Ascending aorta (tissue), 2 donors: ENCODE measurements at regions not wholly inside any gene's neighbourhood (a gene's known extent, or its start where the extent isn't known, plus 50 kb on each side); places are given as distances from the start of the nearest gene placed in this dataset.

Experiments
- DNase-seq, 2 donors: peaks; one replicate each; pipeline ENCODE4 v3.0.0-alpha.2; 2019; ENCODE audit warnings: low spot score in 2 of 2
- H3K27ac ChIP-seq, 2 donors: fragments of 200-600 bp; sonication (generic); one replicate each; pipeline ENCODE4 v1.5.1; 2016 to 2017; ENCODE audit warnings: mild to moderate bottlenecking in 1 of 2
- H3K27me3 ChIP-seq: fragments of 200-600 bp; sonication (generic); one replicate; pipeline ENCODE4 v1.5.1; 2017
- H3K36me3 ChIP-seq, 2 donors: fragments of 200-600 bp; sonication (generic); one replicate each; pipeline ENCODE4 v1.5.1; 2016
- H3K4me1 ChIP-seq, 2 donors: fragments of 200-600 bp; sonication (generic); one replicate each; pipeline ENCODE4 v1.5.1; 2016 to 2017; ENCODE audit warnings: mild to moderate bottlenecking in 1 of 2
- H3K4me3 ChIP-seq, 2 donors: fragments of 200-600 bp; sonication (generic); one replicate each; pipeline ENCODE4 v1.5.1; 2016 to 2017; ENCODE audit warnings: mild to moderate bottlenecking in 1 of 2
- H3K9me3 ChIP-seq, 2 donors: fragments of 200-600 bp; sonication (generic); one replicate each; pipeline ENCODE4 v1.5.1; 2016
- CTCF ChIP-seq, 3 experiments: fragments of 200-600 bp in 2 of 3; fragments of 450-650 bp in 1 of 3; sonication (generic) in 2 of 3; IDR thresholded peaks; one replicate each; pipeline ENCODE4 v1.5.1; 2016 to 2019; ENCODE audit warnings: antibody characterized with exemption in 3 of 3, mild to moderate bottlenecking in 1 of 3, moderate library complexity in 1 of 3
- intact Hi-C: fragments of 100-400 bp; cut with DNase I; formaldehyde crosslinking; loops from one replicate; pipeline ENCODE4 v1.15.1; 2023

GRCh38 chr18:24674605-24675004, 214.2 kb downstream of the HRH4 start:
- no peaks in the 10 kb centered on the region for H3K36me3 ChIP-seq
- no peak for TF ChIP-seq CTCF (IDR thresholded peaks at IDR 0.05)
- H3K27me3 ChIP-seq = no peaks in the 10 kb centered on the region
- no peak overlapping the region for H3K4me3 ChIP-seq
- H3K9me3 ChIP-seq = no peaks in the 10 kb centered on the region
- H3K27ac ChIP-seq = no peak overlapping the region
- intact Hi-C loops = no loop called here
- DNase-seq = no peak
- no peaks in the 10 kb centered on the region for H3K4me1 ChIP-seq

GRCh38 chr18:24677011-24677410, 216.6 kb downstream of the HRH4 start:
- Histone ChIP-seq H3K27me3 (no peaks in the 10 kb centered on the region), H3K4me1 (no peaks in the 10 kb centered on the region)
- intact Hi-C loops = no loop called here

GRCh38 chr18:24678107-24678506, 217.7 kb downstream of the HRH4 start:
- Histone ChIP-seq H3K27ac (no peak overlapping the region), H3K9me3 (peaks cover 0 to 3% of the 10 kb centered on the region in 2 donors), H3K36me3 (no peaks in the 10 kb centered on the region), H3K4me1 (no peaks in the 10 kb centered on the region), H3K4me3 (no peak overlapping the region), H3K27me3 (no peaks in the 10 kb centered on the region)
- no peak for TF ChIP-seq CTCF (IDR thresholded peaks at IDR 0.05)
- intact Hi-C loops = no loop called here
- DNase-seq = no peak

More at GRCh38 chr18:24677011-24677410, 216.6 kb downstream of the HRH4 start:
- no peaks in the 10 kb centered on the region for H3K36me3 ChIP-seq
- TF ChIP-seq CTCF (IDR thresholded peaks at IDR 0.05) = no peak
- peaks cover 0 to 3% of the 10 kb centered on the region in 2 donors for H3K9me3 ChIP-seq
- DNase-seq = no peak
- no peak overlapping the region for H3K27ac ChIP-seq
- H3K4me3 ChIP-seq = no peak overlapping the region

GRCh38 chr18:24678626-24679025, 218.2 kb downstream of the HRH4 start:
- H3K4me3 ChIP-seq = no peak overlapping the region
- H3K9me3 ChIP-seq = peaks cover 0 to 3% of the 10 kb centered on the region in 2 donors
- H3K27me3 ChIP-seq = no peaks in the 10 kb centered on the region
- no peaks in the 10 kb centered on the region for H3K4me1 ChIP-seq
- no peak overlapping the region for H3K27ac ChIP-seq
- intact Hi-C loops = no loop called here
- H3K36me3 ChIP-seq = no peaks in the 10 kb centered on the region
- DNase-seq = no peak
- no peak for TF ChIP-seq CTCF (IDR thresholded peaks at IDR 0.05)

GRCh38 chr18:24679062-24679461, 218.6 kb downstream of the HRH4 start:
- Histone ChIP-seq H3K36me3 (no peaks in the 10 kb centered on the region), H3K4me1 (no peaks in the 10 kb centered on the region), H3K27ac (no peak overlapping the region), H3K27me3 (no peaks in the 10 kb centered on the region), H3K9me3 (peaks cover 0 to 3% of the 10 kb centered on the region in 2 donors), H3K4me3 (no peak overlapping the region)
- intact Hi-C loops = no loop called here
- DNase-seq = no peak
- TF ChIP-seq CTCF (IDR thresholded peaks at IDR 0.05) = no peak

- no peak for TF ChIP-seq CTCF (IDR thresholded peaks at IDR 0.05)
- H3K27ac ChIP-seq = no peak overlapping the region
- no peak overlapping the region for H3K4me3 ChIP-seq
- intact Hi-C loops = no loop called here
- DNase-seq = no peak
- no peaks in the 10 kb centered on the region for H3K27me3 ChIP-seq
- H3K4me1 ChIP-seq = no peaks in the 10 kb centered on the region
- H3K9me3 ChIP-seq = peaks cover 0 to 3% of the 10 kb centered on the region in 2 donors
- H3K36me3 ChIP-seq = no peaks in the 10 kb centered on the region
Observed at GRCh38 chr18:24683925-24684324, 223.5 kb downstream of the HRH4 start.
